Activated naive CD4-positive, alpha-beta T cell treated with Interleukin-2 at 50 U/mL for 16 hours (primary cell): ENCODE measurements at regions not wholly inside any gene's neighbourhood (a gene's known extent, or its start where the extent isn't known, plus 50 kb on each side); places are given as distances from the start of the nearest gene placed in this dataset.
"Not testable (repeated sequence)": the region's sequence is repeated elsewhere in the genome, so short reads cannot be mapped to it uniquely, and the experiment has no call there.

Source experiments
- DNase-seq: peaks from one replicate; pipeline ENCODE4 v3.0.0-alpha.2; 2020

DNA sequence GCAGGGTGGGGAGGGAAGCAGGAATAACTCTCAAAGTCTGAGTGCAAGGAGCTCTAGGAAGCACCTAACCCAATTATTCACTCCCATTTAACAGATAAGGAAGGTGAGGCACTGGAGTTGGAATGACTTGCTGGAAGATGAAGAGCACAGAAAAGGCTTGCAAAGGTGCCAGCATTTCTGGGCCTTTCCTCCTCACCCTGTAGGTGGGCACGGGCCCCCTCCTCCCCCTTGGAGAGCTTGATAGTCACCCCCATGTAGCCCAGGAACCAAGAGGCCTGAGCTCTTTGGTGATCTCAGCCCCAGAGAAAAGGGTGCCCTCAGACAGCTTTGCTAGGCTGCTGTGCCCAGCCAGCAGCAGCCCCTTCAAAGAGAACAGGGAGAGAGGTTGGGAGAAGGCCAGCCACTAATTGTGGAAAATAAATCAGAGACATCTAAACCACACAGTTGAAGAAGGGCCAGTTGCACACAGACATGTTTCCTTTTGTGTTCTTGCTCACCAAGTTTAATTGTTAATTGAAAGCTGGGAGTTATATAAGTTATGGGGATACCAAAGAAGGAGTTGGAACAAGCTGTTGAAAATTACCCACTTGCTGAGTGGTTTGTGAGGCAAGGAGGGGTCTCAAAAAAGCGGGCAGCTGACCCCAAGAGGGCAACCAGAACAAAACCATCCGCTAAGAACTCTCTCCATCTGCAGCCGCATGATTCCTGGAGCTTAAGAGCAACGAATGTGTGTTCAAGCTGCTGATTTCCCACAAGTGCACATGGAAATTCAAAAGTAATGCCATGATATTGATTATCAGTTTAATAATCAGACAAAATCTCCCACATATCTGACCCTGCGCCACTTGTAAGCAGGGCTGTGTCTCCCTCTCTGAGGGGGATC, 77.0 kb downstream of the MRPL14 start:
- DNase-seq = no peak

- no peak for DNase-seq
Measured at GRCh38 chr6:44049163-44049988, 77.9 kb downstream of the MRPL14 start.

GRCh38 chr6:44048277-44048676, 79.0 kb downstream of the MRPL14 start:
- DNase-seq = no peak

- DNase-seq = no peak
Measured at GRCh38 chr6:44047801-44048200, 79.5 kb downstream of the MRPL14 start.

DNA sequence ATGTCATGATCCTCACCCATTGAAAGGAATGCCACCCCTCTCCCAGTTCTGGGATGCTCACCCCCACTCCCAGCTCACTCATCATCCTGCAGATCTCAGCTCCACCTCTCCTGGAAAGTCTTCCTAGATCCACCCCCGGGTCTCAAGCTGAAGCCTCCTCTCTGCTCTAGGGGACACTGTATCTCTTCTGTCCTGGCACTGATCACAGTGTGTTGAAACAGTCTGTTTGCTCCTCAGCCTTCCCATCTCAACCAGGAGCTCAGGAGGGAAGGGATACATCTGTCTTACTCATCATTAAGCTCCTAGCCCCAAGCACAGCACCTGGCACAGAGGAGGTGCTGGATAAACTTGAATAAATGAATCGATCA, 80.1 kb downstream of the MRPL14 start:
- no peak for DNase-seq

GRCh38 chr6:44046516-44047178, 80.6 kb downstream of the MRPL14 start:
- no peak for DNase-seq

DNA sequence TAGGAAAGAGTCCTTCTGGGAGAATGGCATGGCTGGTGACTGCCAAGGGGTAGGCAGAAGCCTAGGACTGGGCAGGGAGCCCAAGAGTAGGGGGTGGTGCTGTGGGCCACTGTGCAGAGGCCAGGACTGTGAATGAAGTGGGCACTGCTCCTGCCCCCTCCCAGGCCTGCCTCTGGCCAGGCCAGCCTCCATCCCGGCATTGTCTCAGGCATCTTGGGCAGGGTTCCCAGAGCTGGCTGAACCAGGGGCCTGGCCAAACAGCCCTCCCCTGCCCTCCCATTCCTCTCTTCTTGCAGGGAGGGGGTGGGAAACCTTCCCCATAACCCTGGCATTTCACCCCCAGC, 81.6 kb downstream of the MRPL14 start:
- DNase-seq = no peak

GRCh38 chr6:44044940-44045671, 82.1 kb downstream of the MRPL14 start:
- DNase-seq = no peak

DNA sequence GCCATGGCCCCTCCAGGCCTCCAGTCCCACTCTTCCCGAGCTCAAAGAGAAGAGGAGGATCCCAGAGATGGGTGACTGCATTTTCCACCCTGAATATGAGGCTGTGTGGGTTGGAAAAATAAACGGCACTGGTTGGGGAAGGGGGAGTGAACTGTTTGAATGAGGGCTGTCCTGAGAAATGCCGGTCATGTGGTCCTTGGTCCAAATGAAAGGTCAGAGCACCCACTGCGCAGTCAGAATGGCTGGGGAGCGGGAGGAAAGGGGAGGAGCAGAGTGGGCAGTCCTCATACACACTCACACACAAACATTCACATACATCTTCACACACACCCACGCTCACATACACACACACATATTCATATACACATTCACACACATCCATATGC, 83.1 kb downstream of the MRPL14 start:
- no peak for DNase-seq

GRCh38 chr6:44043479-44044153, 83.6 kb downstream of the MRPL14 start:
- no peak for DNase-seq

GRCh38 chr6:44042989-44043478, 84.2 kb downstream of the MRPL14 start:
- DNase-seq = no peak

- DNase-seq = no peak
Measured at GRCh38 chr6:44042261-44042988, 84.8 kb downstream of the MRPL14 start.

GRCh38 chr6:44041461-44042260, 85.6 kb downstream of the MRPL14 start:
- DNase-seq = no peak

GRCh38 chr6:44040786-44041185, 86.5 kb downstream of the MRPL14 start:
- no peak for DNase-seq

- DNase-seq = no peak
Measured at GRCh38 chr6:44039839-44040350, 87.4 kb downstream of the MRPL14 start.

- DNase-seq = no peak
Measured at GRCh38 chr6:44039191-44039719, 88.0 kb downstream of the MRPL14 start.

DNA sequence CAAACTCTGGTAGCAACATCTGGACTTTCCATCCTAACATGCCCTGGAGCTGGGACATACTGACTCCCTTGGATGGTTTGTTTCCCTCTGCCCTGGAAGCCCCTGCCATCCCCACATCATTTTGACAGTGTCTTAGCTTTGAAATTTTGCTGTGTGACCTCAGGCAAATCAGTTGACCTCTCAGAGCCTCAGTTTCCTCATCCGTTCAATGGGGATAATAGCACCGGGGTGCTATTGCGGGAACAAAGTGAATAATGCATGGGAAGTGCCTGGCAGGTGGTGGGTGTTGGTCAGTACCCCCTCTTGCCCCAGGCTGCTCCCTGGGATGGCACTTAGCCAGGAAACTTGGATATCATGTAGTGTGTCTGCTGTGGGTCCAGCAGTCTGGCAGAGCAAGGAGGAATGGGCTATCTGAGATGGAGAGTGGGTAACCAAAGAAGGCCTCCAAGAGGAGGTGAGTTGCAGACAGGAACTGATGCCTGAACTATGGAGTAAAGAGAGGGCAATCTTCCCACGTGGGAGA, 88.6 kb downstream of the MRPL14 start:
- no peak for DNase-seq

DNA sequence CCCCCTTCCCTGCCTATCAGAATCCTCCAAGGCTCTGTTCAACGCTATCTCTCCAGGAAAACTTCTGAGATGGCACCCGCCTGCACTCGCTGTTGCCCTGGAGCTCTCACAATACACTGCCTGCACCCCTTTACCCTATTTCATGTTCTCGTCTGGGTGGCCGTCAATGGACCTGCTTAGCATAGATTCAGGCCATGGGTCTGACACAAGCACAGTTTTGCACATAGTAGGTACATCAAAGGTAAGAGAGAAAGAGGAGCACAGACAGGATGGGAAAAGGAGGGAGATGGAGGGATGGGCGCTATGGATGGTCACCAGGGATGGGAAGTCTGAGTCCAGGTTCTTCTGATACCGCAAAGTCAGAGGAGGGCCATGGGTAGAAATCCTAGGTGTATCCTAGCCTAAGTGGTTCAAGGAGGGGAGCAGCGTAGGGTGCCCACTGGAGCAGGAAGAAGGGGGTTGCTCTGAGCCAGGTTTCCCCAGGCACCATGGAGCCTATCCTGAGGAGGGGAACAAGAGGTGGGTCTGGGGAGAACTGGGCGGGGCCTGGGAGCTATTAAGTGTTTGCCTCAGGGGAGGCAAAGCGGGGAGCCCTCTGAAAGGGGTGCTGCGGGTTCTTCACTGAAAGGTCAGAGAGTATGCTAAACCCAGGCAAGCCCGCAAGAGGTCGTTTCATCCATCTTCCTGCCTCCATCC, 89.3 kb downstream of the MRPL14 start:
- DNase-seq = no peak

- DNase-seq = not testable (repeated sequence)
Measured at GRCh38 chr6:44037276-44037675, 90.0 kb downstream of the MRPL14 start.
